Choroid plexus epithelial cell (primary cell): ENCODE measurements at regions not wholly inside any gene's neighbourhood (a gene's known extent, or its start where the extent isn't known, plus 50 kb on each side); places are given as distances from the start of the nearest gene placed in this dataset.

ENCODE experiments used
- DNase-seq: peaks from one replicate; pipeline ENCODE4 v3.0.0-alpha.2; 2010; ENCODE audit warnings: low read depth
- H3K4me3 ChIP-seq: 2 replicates; pipeline ENCODE4 v1.5.1; 2011; ENCODE audit warnings: low read depth, mild to moderate bottlenecking, control low read depth, low read length, moderate library complexity
- CTCF ChIP-seq: conservative IDR thresholded peaks from 2 replicates; pipeline ENCODE4 v1.5.1; 2011; ENCODE audit warnings: low read depth, mild to moderate bottlenecking, control low read depth, inconsistent platforms, low read length, moderate library complexity

DNA sequence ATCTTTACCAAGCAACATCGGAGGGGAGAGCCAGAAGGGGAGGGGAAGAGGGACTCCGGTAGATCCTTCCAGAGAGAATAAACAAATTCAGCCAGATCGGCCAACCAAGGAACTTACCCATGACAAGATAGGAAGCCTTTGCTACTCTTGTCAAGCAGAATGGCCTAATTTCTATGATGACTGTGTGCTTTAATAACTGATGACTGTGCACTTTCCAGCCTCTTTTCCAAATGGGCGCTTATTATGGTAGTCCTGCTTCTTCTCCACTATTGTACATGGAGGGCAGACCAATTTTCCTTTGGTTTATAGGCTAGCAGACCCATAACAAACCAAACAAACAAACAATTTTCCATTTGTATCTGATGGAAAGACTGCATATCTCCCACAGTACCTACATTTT lies 163.8 kb upstream of the RFX3 start:
- no peak for DNase-seq
- no peak for TF ChIP-seq CTCF
- H3K4me3 ChIP-seq: no peak overlapping the region

- H3K4me3 ChIP-seq: no peak overlapping the region
- no peak for DNase-seq
- no peak for TF ChIP-seq CTCF
Observed at GRCh38 chr9:3687145-3687544, 161.3 kb upstream of the RFX3 start.

GRCh38 chr9:3682186-3682585 lies 156.4 kb upstream of the RFX3 start:
- DNase-seq: no peak

DNA sequence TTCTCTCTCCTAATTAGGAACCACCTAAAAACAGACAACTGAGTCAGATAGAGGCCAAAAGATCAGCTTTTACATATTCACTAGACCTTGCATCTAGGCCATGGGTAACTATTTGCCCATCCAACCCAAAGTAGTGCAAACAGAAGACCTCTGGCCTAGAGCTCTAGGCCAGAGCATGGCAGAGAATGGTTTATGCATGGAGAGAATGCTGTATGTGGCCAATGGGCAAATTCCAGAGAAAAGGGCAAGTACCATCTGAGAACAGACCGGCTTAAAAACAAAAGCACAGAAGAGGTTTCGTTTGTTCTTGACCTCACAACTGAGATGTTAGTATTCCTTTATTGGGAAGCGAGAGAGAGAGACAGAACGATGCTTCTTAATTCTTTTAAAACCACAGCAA lies 151.7 kb upstream of the RFX3 start:
- no peak overlapping the region for H3K4me3 ChIP-seq
- DNase-seq: no peak
- TF ChIP-seq CTCF: no peak

More at GRCh38 chr9:3682186-3682585, 156.4 kb upstream of the RFX3 start:
- no peak overlapping the region for H3K4me3 ChIP-seq
- TF ChIP-seq CTCF: no peak

DNA sequence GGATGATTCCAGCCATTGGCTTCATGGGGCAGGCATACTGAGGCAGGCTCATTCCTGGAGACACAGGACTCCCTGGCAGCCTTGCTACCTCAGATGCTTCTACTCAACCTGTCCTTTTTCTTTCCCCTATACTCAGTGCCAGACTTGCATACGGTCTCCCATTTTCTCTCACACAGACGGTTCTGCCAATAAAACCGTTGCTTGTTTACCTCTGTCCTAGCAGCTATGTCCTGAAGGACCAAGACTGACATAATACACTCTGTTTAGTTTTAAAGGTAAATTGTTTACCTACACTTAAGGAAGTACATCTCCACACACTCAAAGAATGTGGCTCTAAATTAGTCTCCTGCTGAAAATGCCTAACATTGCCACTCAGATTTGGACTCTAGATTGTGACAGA lies 151.0 kb upstream of the RFX3 start:
- H3K4me3 ChIP-seq: no peak overlapping the region
- DNase-seq: no peak
- TF ChIP-seq CTCF: no peak

- no peak overlapping the region for H3K4me3 ChIP-seq
- DNase-seq: no peak
- TF ChIP-seq CTCF: no peak
Observed at GRCh38 chr9:3675946-3676345, 150.1 kb upstream of the RFX3 start.

DNA sequence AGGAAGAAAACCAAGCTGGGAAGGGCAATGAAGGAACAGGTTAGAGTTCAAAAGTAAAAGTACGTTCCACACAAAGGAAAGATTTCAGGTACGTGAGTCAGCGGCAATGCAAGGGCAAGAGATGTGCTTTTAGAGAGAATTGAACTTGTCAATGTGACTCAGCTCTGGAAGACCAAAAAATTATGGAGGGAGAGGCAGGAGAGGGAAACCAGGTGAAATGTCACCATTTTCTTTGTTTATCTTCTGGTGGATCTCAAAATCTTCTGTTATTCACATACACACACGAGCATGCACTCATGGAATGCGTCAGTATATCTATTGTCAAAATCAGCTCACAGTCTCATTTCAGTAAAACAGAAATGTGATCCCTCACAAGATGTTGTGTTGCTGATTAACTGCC lies 148.8 kb upstream of the RFX3 start:
- no peak for TF ChIP-seq CTCF
- no peak for DNase-seq
- H3K4me3 ChIP-seq: no peak overlapping the region
